C4-2B (cell line): ENCODE measurements at regions not wholly inside any gene's neighbourhood (a gene's known extent, or its start where the extent isn't known, plus 50 kb on each side); places are given as distances from the start of the nearest gene placed in this dataset.

Experiments
- H3K27ac ChIP-seq: fragments of 450-650 bp; 2 replicates; pipeline ENCODE4 v1.5.1; 2017
- CTCF ChIP-seq: fragments of 450-650 bp; conservative IDR thresholded peaks from 2 replicates; pipeline ENCODE4 v1.5.1; 2017; ENCODE audit warnings: mild to moderate bottlenecking
- ZFX ChIP-seq: fragments of 450-650 bp; IDR thresholded peaks from 2 replicates; pipeline ENCODE4 v1.6.1; 2017

GRCh38 chr22:34072585-34072984 lies 152.3 kb upstream of the LARGE1 start:
- no peak for TF ChIP-seq CTCF
- no peak for TF ChIP-seq ZFX
- no peak overlapping the region for H3K27ac ChIP-seq

DNA sequence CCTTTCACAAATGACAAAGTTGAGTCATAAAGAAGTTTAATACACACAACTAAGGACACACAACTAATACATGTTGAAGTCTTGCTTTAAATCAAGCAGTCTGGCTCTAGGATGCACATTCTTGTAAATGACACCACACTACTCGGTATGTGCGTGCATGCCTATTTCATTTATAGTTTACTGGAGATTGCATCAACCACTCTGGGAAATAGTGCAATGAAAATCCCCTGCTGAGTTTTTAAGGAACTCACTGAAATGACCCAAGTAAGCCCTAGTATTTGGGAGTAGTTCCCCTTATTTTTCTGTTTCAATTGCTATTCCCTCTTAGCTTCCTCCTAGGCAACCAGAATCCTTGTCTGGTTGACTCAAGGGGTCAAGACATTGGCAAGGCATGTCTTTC lies 160.2 kb upstream of the LARGE1 start:
- TF ChIP-seq ZFX (no peak), CTCF (no peak)
- H3K27ac ChIP-seq, result no peak overlapping the region

DNA sequence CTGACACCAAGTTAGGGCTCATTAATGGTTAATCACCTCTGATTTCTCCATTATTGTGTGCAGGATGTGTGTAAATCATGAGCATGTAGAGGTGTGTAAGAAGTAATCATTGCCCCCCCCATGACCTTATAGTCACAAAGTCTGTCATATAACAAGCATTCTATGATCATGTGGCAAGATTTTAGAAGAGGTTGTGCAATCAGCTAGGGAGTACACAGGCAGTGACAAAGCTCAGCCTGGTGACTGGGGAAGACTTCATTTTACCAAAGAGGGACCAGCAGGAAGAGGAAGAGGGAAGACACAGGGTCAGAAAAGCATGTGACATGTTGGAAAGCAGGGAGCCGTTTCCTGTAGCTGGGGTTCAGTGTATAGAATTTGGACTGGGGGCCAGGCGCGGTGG lies 176.5 kb upstream of the LARGE1 start:
- no peak for TF ChIP-seq ZFX
- no peak for TF ChIP-seq CTCF
- H3K27ac ChIP-seq, result no peak overlapping the region

GRCh38 chr22:34099278-34099677 lies 179.0 kb upstream of the LARGE1 start:
- no peak for TF ChIP-seq CTCF
- H3K27ac ChIP-seq, result no peak overlapping the region

DNA sequence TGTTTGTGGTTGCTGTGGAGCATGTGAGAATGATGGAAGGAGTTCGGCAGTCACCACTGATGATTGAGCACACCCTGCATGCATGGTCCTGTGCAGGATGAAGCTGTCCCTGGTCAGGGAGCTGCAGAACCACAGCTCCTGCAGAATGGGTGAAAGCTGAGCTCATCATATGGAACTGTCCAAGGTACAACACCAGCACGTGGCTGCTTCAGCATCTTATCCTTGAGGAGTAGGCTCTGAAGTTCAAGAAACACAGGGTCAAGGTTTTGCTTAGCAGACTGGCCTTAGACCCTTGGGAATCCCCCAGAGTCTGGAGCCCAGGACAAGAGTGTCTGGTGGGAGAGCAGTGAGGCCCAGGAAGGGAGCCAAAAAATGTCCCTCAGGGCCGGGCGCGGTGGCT lies 182.4 kb upstream of the LARGE1 start:
- no peak overlapping the region for H3K27ac ChIP-seq
- TF ChIP-seq ZFX (no peak), CTCF (no peak)

DNA sequence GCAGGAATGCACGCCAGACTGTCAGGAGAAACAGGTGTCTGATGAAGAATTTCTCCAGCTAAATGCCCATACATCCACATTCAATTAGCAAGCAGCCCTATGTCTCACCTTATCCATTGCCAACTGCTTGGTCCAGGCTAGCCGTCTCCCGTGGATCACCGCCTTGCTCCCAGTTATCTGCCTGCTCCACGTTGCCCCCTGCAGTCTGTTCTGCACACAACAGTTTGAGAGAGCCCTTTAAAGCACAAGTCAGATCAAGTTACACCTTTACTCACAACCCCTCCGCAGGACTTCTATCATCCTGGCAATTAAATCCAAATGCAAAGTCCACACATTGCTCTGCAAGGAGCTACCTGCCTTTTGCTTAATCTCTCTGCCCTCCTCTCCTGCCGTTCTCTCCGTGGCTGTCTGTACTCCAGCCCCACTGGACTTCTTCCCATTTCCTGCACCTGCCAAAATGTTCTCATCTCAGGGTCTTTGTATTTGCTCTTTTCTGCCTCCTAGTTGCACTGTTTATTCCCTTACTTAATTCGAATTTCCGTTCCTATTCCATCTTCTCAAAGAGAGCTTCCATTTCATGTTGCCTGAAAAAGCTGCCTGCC lies 185.3 kb upstream of the LARGE1 start:
- TF ChIP-seq CTCF, result peak; percentile 87
- TF ChIP-seq ZFX, result no peak
- H3K27ac ChIP-seq, result no peak overlapping the region

GRCh38 chr22:34108168-34108567 lies 187.9 kb upstream of the LARGE1 start:
- TF ChIP-seq CTCF (no peak), ZFX (no peak)
- H3K27ac ChIP-seq, result no peak overlapping the region
